GM21825 (cell line): ENCODE measurements at regions not wholly inside any gene's neighbourhood (a gene's known extent, or its start where the extent isn't known, plus 50 kb on each side); places are given as distances from the start of the nearest gene placed in this dataset.
A peak's percentile ranks its signal among the peaks of the same experiment; 100 is the strongest.

Experiments
- ATAC-seq: cut with Tn5 transposase; IDR thresholded peaks from one replicate; pipeline ENCODE4 v1.9.1; 2021; ENCODE audit warnings: mild to moderate bottlenecking, moderate library complexity; ENCODE audit not compliant: unreplicated experiment

DNA sequence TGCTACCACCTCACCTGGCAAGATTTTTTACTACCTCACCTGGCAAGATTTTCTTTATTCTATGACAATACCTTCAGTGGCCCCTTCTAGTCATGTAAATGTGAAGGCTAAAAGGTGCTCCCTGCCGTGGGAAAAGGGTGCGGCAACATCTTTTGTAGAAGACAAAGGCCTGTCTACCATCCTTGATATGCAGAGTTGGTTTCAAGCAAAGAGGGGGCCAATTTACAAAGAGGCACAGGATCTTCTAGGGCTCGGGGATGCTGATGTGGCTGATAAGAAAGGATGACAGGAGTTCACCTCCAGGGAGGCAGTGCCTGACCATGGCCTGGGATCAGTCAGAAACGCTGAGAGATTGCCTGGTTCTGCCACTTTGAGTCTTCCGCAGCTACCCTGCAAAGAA is 165.4 kb upstream of the SLC1A4 start:
- no peak for ATAC-seq

GRCh38 chr2:64825831-64826491 is 163.2 kb upstream of the SLC1A4 start:
- ATAC-seq, result no peak

GRCh38 chr2:64826703-64827102 is 162.5 kb upstream of the SLC1A4 start:
- ATAC-seq, result no peak

DNA sequence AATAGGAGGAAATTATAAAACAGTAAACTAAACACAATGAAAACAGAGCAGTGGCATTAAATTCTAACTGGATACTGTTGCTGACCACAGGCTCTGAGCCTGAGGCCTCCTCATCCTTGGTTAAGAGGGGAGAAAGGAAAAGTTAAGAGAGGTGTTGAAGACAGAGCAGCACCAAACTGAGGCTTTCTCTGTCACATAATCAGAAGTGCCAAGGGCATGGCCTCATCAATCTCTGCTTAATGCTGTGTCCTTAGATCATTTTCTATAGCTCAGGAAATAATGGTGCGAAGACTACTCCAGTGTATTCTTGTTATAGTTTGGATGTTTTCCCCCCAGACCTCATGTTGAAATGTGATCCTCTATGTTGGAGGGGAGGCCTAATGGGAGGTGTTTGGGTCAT is 160.9 kb upstream of the SLC1A4 start:
- no peak for ATAC-seq

- ATAC-seq, result no peak
Measured at GRCh38 chr2:64829525-64829924, 159.7 kb upstream of the SLC1A4 start.

- peak; percentile 83 for ATAC-seq
Measured at GRCh38 chr2:64831134-64831976, 157.8 kb upstream of the SLC1A4 start.

GRCh38 chr2:64831977-64832328 is 157.2 kb upstream of the SLC1A4 start:
- no peak for ATAC-seq

- ATAC-seq, result no peak
Measured at GRCh38 chr2:64832936-64833335, 156.3 kb upstream of the SLC1A4 start.

DNA sequence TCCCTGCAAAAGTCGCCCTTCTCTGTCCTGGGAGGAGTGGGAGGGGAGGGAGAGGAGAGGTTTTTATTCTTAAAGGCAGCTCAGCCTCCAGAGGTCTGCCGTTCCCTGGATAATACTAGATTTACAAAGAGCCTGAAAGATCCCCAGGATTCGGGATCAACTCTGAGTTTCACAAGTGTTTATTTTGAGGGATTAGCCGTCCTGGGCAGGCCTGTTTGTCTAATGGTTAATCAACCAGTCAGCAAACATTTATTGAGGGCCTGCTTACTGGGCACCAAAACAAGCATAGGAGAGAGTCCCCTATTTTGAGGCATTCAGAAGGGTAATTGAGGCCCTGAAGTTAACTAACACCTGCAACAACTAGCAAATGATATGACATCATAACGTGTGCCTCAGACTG is 152.6 kb upstream of the SLC1A4 start:
- no peak for ATAC-seq

DNA sequence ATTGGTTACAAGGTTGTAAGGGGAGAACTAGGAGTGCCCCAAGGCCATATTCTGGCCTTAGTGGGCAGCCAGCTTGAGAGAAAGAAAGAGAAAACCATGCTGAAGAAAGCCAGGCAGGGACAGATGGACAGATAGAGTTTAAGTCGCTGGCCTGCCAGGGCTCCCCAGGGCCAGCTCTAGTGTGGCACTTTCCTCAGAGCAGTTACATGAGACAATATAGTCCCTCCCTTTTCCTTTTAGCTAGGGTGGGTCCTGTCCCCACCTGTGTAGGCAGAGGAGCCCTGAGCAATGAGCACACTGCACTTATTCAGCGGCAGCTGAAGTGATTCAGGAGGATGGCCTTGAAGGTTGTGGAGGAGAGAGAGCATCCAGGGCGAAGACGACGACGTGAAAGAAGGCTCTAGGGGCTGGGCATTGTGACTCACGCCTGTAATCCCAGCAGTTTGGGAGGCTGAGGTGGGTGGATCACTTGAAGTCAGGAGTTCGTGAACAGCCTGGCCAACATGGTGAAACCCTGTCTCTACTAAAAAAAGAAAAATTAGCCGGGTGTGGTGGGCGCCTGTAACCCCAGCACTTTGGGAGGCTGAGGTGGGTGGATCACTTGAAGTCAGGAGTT is 152.0 kb upstream of the SLC1A4 start:
- no peak for ATAC-seq

DNA sequence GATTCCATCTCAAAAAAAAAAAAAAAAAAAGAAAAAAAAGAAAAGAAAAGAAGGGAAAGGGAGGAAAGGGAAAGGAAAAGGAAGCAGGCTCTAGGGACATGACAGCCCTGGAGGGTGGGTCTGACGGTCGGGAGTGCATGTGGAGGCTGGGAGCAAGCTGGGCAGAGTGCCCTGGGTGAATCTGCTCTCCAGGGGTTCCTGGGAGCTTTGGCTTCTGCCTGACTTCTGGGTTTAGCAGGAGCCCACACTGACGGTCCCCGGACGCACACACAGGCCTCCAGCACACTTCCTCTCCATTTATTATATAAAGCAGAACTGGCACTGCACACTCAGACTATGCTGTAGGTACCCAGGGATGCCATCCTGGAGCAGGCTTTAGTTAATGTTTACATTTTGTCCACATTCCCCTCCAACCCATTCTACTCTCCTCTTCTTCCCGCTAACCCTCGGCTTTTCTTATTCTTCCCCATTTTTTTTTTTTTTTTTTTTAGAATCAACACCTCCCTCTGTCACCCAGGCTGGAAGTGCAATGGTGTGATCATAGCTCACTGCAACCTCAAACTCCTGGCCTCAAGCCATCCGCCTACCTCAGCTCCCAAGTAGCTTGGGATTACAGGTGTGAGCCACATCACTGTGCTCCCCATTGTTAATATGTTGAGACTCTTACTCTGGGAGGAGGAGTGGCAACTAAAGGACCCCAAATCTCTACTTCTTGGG is 151.1 kb upstream of the SLC1A4 start:
- ATAC-seq, result no peak

DNA sequence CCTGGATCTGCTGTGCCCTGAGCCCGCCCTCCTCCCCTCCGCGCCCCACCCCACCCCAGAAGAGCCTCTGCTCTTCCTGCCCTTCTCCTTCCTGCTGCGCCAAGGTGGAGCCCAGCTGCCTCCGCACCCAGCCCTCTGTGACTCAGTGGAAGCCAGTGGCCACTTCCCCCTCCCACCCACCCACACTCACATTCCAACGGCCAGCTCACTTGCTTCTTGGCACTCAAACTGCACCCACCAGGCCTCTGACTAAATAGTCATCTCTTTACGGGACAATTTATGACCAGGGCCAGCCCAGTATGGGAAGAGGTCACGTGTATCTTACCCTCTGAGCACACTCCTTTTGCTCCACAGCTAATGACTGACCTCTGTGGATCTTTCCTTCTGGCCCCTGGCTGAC is 150.4 kb upstream of the SLC1A4 start:
- no peak for ATAC-seq

- ATAC-seq, result peak; percentile 84
Measured at GRCh38 chr2:64839844-64840243, 149.4 kb upstream of the SLC1A4 start.

DNA sequence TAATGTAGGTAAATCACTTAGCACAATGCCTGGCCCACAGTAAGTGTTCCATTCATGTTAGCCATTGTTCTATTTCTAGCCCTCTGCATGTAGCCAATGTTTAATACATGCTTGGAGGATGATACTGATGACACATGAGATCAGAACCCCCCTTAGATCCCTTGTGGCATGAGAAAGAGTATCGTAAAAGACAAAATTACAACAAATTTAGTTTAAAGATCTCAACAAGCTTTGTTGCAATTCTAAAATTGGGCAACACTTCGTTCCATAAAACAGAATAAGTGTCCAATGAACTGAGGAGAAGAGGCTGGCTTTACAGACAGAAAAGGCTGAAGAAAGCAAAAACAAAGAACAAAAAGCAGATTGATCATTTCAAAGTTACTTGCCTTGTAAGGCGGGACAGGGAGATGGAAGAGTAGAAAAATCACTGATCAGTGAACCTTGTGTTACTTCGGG is 148.7 kb upstream of the SLC1A4 start:
- peak; percentile 9 for ATAC-seq

- ATAC-seq, result no peak
Measured at GRCh38 chr2:64841461-64841860, 147.7 kb upstream of the SLC1A4 start.

DNA sequence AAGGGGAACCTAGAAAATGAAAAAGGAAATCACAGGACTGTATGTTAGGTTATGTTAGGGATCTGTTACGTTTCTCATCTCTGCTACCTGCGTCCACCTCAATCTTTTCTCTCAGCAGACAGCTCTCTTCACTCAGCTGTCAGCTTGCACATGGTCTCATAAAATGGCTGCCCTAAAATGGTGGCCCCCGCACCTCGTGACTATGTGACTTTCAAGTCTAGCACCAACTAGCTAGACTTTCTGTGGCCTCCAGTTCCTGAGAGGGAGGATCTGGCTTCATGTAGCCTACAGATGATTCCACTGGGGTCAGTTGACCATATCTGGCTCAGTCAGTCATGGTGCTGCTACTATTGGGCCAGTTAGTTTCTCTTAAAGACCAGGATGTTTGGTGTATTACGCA is 147.2 kb upstream of the SLC1A4 start:
- no peak for ATAC-seq

DNA sequence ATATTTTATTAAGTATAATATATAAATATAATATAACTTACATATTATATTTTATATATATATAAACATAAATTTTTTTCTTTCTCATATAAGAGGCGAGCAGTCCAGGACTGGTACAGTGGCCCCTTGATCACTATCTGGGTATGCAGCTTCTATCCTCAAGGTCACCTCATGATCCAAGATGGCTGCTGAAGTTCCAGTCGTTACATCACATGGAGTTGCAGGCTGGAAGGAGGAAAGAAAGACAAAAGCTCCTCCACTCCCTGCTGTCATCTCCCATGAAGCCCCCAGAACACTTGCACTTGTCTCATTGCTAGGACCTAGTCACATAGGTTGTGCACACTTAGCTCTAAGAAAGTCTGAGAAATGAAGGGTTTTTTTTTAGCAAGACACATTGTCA is 145.1 kb upstream of the SLC1A4 start:
- ATAC-seq, result no peak

DNA sequence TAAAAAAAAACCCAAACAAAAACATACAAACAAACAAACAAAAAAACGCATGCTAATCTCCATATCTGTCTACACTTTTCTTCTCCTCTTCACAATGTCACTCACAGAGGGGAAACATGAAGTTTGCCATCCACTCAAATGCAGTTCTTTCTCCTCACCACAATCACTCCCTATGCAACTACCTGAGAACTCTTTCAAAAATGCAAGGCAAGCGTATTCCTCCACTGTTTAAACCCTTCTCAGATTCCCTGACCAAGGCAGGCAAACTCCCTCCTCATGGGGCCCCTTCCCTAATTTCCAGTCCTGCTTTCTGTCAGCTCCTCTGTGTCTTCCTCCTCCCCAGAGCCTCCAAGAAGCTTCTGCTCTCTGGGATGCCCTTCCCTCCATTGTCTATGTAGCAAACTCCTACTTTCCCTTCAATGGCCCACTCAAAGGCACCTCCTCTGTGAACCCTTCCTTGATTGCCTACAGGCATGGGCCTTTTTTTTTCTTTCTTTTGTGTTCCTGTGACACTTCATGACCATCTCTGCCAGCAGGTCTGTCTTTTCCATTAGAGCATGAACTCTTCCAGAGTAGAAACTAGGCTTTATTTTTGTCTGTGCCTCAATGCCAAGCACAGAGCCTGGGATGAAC is 143.8 kb upstream of the SLC1A4 start:
- no peak for ATAC-seq

GRCh38 chr2:64846177-64846576 is 143.0 kb upstream of the SLC1A4 start:
- no peak for ATAC-seq

DNA sequence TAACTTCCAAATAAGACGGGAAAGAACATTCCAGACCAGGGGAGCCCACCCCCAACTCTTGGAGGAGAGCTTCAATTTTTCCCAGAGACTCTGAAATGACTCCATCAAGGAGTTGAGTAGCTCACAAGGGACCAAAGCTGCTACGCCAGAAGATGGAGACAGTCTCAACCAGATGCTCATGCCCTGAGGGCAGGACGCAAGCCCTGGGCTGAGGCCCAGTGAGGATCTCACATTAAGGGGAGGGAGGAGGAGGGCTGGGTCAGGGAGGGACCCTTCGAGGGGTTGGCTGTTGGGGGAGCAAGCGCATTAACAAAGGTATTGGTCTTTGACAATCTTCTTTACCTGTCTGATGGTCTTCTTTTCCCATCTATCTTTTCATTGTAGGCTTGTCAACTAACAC is 141.3 kb upstream of the SLC1A4 start:
- no peak for ATAC-seq

DNA sequence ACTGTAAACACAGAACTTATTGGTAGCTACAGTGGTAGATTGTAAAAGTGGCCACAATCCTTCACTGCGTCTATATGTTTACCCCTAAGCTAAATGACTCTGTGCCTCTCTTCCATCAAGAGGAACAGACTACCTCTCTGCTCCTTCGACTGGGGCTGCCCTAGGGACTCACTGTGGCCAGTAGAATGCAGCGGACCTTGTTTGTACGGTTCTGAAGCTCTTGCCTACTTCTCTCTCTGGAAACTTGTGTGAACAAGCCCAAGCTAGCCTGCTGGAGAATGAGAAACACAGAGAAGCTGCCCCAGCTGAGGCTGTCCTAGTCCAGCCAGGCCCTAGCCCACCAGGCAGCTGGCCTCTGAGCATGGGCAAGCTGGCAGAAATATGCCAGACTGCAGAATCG is 140.8 kb upstream of the SLC1A4 start:
- no peak for ATAC-seq
